SK-N-SH (cell line): ENCODE measurements at regions not wholly inside any gene's neighbourhood (a gene's known extent, or its start where the extent isn't known, plus 50 kb on each side); places are given as distances from the start of the nearest gene placed in this dataset.

Experiments used
- CHD2 ChIP-seq: fragments of 150-350 bp; IDR thresholded peaks from 2 replicates; pipeline ENCODE4 v1.6.1; 2018; ENCODE audit warnings: low read length; ENCODE audit not compliant: partially characterized antibody
- CTCF ChIP-seq: fragments of 200-600 bp; sonication (generic); IDR thresholded peaks from 2 replicates; pipeline ENCODE4 v1.6.1; 2017; ENCODE audit warnings: antibody characterized with exemption, mild to moderate bottlenecking, moderate library complexity
- EZH2phosphoT487 ChIP-seq: fragments of 200-600 bp; sonication (generic); IDR thresholded peaks from 2 replicates; pipeline ENCODE4 v1.6.1; 2017; ENCODE audit warnings: low read depth, mixed run types, mild to moderate bottlenecking, antibody characterized with exemption, moderate library complexity, borderline replicate concordance
- GATA2 ChIP-seq: sonication (generic); formaldehyde crosslinking; IDR thresholded peaks from 2 replicates; pipeline ENCODE4 v1.5.0; 2020; ENCODE audit warnings: mild to moderate bottlenecking, missing genetic modification reagents
- NRF1 ChIP-seq: IDR thresholded peaks from 2 replicates; pipeline ENCODE4 v1.6.1; 2012; ENCODE audit warnings: low read depth, mild to moderate bottlenecking, low read length
- POLR2AphosphoS5 ChIP-seq: IDR thresholded peaks from 2 replicates; pipeline ENCODE4 v1.6.1; 2012; ENCODE audit warnings: low read depth, low read length
- SMC3 ChIP-seq: IDR thresholded peaks from 2 replicates; pipeline ENCODE4 v1.6.1; 2012; ENCODE audit warnings: low read depth, low read length, improper control_type of control experiment
- TCF12 ChIP-seq: IDR thresholded peaks from 2 replicates; pipeline ENCODE4 v1.4.0; 2012
- USF2 ChIP-seq: fragments of 150-350 bp; IDR thresholded peaks from 2 replicates; pipeline ENCODE4 v1.6.1; 2017; ENCODE audit warnings: antibody characterized with exemption, low read length, low read depth, borderline replicate concordance

DNA sequence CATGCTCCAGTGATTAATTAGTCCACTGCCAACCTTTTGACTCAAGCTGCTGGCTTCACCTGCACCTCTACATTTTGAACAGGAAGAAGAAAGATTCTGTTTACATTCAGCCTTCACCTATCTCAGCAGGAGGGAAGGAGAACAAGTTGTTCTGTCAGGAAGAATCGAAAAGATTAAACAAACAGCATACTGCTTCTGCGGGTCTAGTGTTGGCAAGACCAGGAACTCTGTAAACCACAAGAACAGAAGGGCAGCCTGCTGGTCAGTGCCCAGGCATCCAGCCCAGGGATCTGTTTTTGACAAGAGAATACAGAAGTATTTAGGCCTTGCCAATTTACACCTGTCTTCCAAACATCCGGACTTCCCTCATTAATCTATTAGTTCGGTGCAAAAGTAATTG, 189.7 kb downstream of the CHD9NB start:
- TF ChIP-seq POLR2AphosphoS5 (no peak), EZH2phosphoT487 (no peak), CTCF (no peak), SMC3 (no peak), NRF1 (no peak), GATA2 (CRISPR knock-in tag) (no peak), CHD2 (no peak), TCF12 (no peak), USF2 (no peak)
